Trophoblast cell (in vitro differentiated cells and primary cell): ENCODE measurements at regions not wholly inside any gene's neighbourhood (a gene's known extent, or its start where the extent isn't known, plus 50 kb on each side); places are given as distances from the start of the nearest gene placed in this dataset.

Experiments
- DNase-seq, 2 donors: peaks; one replicate each; pipeline ENCODE4 v3.0.0-alpha.2; 2016
- H2AFZ ChIP-seq: 2 replicates; pipeline ENCODE4 v1.6.1; 2013; ENCODE audit warnings: low read length, moderate library complexity, mild to moderate bottlenecking; ENCODE audit not compliant: insufficient read depth, poor library complexity
- H2AK5ac ChIP-seq: 2 replicates; pipeline ENCODE4 v1.6.1; 2013; ENCODE audit warnings: mild to moderate bottlenecking, low read length
- H2BK120ac ChIP-seq: 2 replicates; pipeline ENCODE4 v1.6.1; 2013; ENCODE audit warnings: low read length, mild to moderate bottlenecking, moderate library complexity; ENCODE audit not compliant: insufficient read depth, poor library complexity
- H2BK12ac ChIP-seq: 2 replicates; pipeline ENCODE4 v1.6.1; 2013; ENCODE audit warnings: mild to moderate bottlenecking, low read length, moderate library complexity
- H2BK5ac ChIP-seq: 2 replicates; pipeline ENCODE4 v1.6.1; 2013; ENCODE audit warnings: low read length, low read depth, moderate library complexity, mild to moderate bottlenecking; ENCODE audit not compliant: poor library complexity
- H3K14ac ChIP-seq: 2 replicates; pipeline ENCODE4 v1.6.1; 2013; ENCODE audit warnings: mild to moderate bottlenecking, low read length
- H3K18ac ChIP-seq: 2 replicates; pipeline ENCODE4 v1.6.1; 2013; ENCODE audit warnings: mild to moderate bottlenecking, low read length
- H3K23ac ChIP-seq: 2 replicates; pipeline ENCODE4 v1.6.1; 2013; ENCODE audit warnings: low read length
- H3K27ac ChIP-seq: 2 replicates; pipeline ENCODE4 v1.5.1; 2013; ENCODE audit warnings: low read depth, mild to moderate bottlenecking, inconsistent platforms, low read length, moderate library complexity
- H3K27me3 ChIP-seq: 2 replicates; pipeline ENCODE4 v1.6.1; 2013; ENCODE audit warnings: inconsistent platforms, mild to moderate bottlenecking, low read length, moderate library complexity; ENCODE audit not compliant: insufficient read depth
- H3K36me3 ChIP-seq, 2 experiments: 1 replicate in 1 of 2; 2 replicates in 1 of 2; pipeline ENCODE4 v1.6.1; 2013; ENCODE audit warnings: low read length in 2 of 2, mild to moderate bottlenecking in 2 of 2, moderate library complexity in 1 of 2; ENCODE audit not compliant: insufficient read depth in 2 of 2, control insufficient read depth in 1 of 2
- H3K4ac ChIP-seq: 2 replicates; pipeline ENCODE4 v1.6.1; 2013; ENCODE audit warnings: low read depth, mild to moderate bottlenecking, low read length, moderate library complexity
- H3K4me1 ChIP-seq, 2 experiments: 1 replicate in 1 of 2; 2 replicates in 1 of 2; pipeline ENCODE4 v1.6.1; 2013; ENCODE audit warnings: low read length in 2 of 2, mild to moderate bottlenecking in 2 of 2, moderate library complexity in 1 of 2; ENCODE audit not compliant: insufficient read depth in 2 of 2, control insufficient read depth in 1 of 2
- H3K4me2 ChIP-seq: 2 replicates; pipeline ENCODE4 v1.6.1; 2013; ENCODE audit warnings: inconsistent platforms, mild to moderate bottlenecking, low read length, moderate library complexity
- H3K4me3 ChIP-seq: 2 replicates; pipeline ENCODE4 v1.5.1; 2013; ENCODE audit warnings: mild to moderate bottlenecking, low read depth, low read length, inconsistent platforms
- H3K79me1 ChIP-seq: one replicate; pipeline ENCODE4 v1.6.1; 2013; ENCODE audit warnings: low read length
- H3K79me2 ChIP-seq: 2 replicates; pipeline ENCODE4 v1.6.1; 2013; ENCODE audit warnings: low read length, mild to moderate bottlenecking; ENCODE audit not compliant: control insufficient read depth, insufficient read depth, poor library complexity
- H3K9ac ChIP-seq: 2 replicates; pipeline ENCODE4 v1.6.1; 2013; ENCODE audit warnings: mild to moderate bottlenecking, low read length
- H3K9me3 ChIP-seq: 2 replicates; pipeline ENCODE4 v1.6.1; 2013; ENCODE audit warnings: low read depth, mild to moderate bottlenecking, control low read depth, inconsistent platforms, low read length; ENCODE audit not compliant: insufficient read depth
- H4K12ac ChIP-seq: 2 replicates; pipeline ENCODE4 v1.6.1; 2013; ENCODE audit warnings: low read depth, mild to moderate bottlenecking, low read length, moderate library complexity
- H4K8ac ChIP-seq: 2 replicates; pipeline ENCODE4 v1.6.1; 2013; ENCODE audit warnings: low read depth, mild to moderate bottlenecking, low read length, moderate library complexity
- H4K91ac ChIP-seq: one replicate; pipeline ENCODE4 v1.6.1; 2013; ENCODE audit warnings: low read depth, mild to moderate bottlenecking, low read length, moderate library complexity
- WGBS: extraction: QIAGEN DNeasy Blood & Tissue Kit; methylation state at CpG from one replicate; pipeline ENCODE4 v1.1.7; 2013; ENCODE audit warnings: missing lambda C conversion rate; ENCODE audit not compliant: insufficient read length, insufficient coverage; ENCODE audit errors: extremely low coverage; 5-methylcytosine and 5-hydroxymethylcytosine counted together

- Histone ChIP-seq H2BK120ac (no peak overlapping the region), H3K4me3 (no peak overlapping the region), H2BK5ac (no peak overlapping the region), H3K4ac (no peak overlapping the region), H4K12ac (no peak overlapping the region), H2BK12ac (no peak overlapping the region), H4K8ac (no peak overlapping the region), H3K4me1 (peaks cover 0 to 2% of the 10 kb centered on the region in 2 experiments), H3K23ac (no peak overlapping the region), H2AFZ (no peak overlapping the region), H3K36me3 (no peaks in the 10 kb centered on the region), H3K79me1 (no peaks in the 10 kb centered on the region), H3K14ac (no peak overlapping the region), H2AK5ac (no peak overlapping the region), H4K91ac (no peak overlapping the region), H3K9me3 (no peaks in the 10 kb centered on the region), H3K4me2 (no peak overlapping the region), H3K9ac (no peak overlapping the region), H3K18ac (no peak overlapping the region), H3K27ac (no peak overlapping the region), H3K27me3 (no peaks in the 10 kb centered on the region), H3K79me2 (no peaks in the 10 kb centered on the region)
- no CpG with 5 or more reads among the region's 8 CpGs for WGBS
- DNase-seq: no peak
These were observed 336.5 kb upstream of the ADGRL2 start for GRCh38 chr1:81463936-81464837.

DNA sequence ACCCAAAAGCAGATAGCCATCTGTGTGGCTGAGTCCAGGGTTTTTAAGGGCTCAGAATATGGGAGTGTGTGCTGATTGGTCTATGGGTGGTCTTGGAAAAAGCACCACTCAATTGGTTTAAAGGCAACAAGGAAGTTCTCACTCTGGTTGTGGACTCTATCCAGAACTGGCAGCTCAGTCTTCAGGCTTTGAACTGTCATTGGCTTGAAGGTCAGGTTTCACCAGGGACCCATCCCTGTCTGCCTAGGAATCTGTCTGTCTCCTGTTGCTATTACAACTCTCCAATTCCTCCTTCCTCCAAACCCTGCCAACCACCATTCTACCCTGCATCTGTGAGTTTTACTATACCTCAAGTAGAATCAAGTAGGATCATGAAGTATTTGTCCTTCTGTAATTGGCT is 341.7 kb upstream of the ADGRL2 start:
- no peak for DNase-seq
- Histone ChIP-seq H3K9ac (no peak overlapping the region), H3K36me3 (no peaks in the 10 kb centered on the region), H3K4me3 (no peak overlapping the region), H3K79me1 (no peaks in the 10 kb centered on the region), H2BK12ac (no peak overlapping the region), H2AK5ac (no peak overlapping the region), H3K9me3 (no peaks in the 10 kb centered on the region), H3K23ac (no peak overlapping the region), H4K12ac (no peak overlapping the region), H3K4ac (no peak overlapping the region), H4K91ac (no peak overlapping the region), H3K4me2 (no peak overlapping the region), H3K18ac (no peak overlapping the region), H3K27me3 (no peaks in the 10 kb centered on the region), H3K27ac (no peak overlapping the region), H3K14ac (no peak overlapping the region), H3K79me2 (no peaks in the 10 kb centered on the region), H2AFZ (peak overlapping the region; percentile 33), H2BK120ac (no peak overlapping the region), H4K8ac (peak overlapping the region; percentile 5), H2BK5ac (no peak overlapping the region), H3K4me1 (peaks cover 0 to under 1% of the 10 kb centered on the region in 2 experiments)

DNA sequence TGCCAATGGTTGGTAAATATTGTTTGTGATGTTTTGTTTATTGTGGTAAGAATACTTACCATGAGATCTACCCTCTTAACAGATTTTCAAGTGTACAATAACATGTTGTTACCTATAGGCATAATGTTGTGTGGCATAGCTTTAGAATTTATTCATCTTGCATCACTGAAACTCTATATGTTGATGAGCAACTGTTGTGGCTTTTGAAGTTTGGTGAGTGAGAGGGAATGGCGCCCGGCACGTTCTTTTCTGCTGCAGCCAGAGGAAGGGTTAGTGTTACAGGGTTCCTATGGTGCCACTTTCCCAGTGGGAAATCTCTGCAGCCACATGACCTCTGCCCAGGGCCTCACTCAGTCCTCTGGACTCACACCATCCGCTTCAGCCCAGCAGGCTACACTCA is 342.5 kb upstream of the ADGRL2 start:
- Histone ChIP-seq H2AFZ (no peak overlapping the region), H2BK12ac (no peak overlapping the region), H3K36me3 (no peaks in the 10 kb centered on the region), H3K27me3 (no peaks in the 10 kb centered on the region), H4K12ac (no peak overlapping the region), H3K9ac (no peak overlapping the region), H3K9me3 (no peaks in the 10 kb centered on the region), H3K4me3 (no peak overlapping the region), H2BK5ac (no peak overlapping the region), H3K4me1 (no peaks in the 10 kb centered on the region), H4K8ac (no peak overlapping the region), H3K4ac (no peak overlapping the region), H2BK120ac (no peak overlapping the region), H3K18ac (no peak overlapping the region), H3K4me2 (no peak overlapping the region), H3K79me1 (no peaks in the 10 kb centered on the region), H3K79me2 (no peaks in the 10 kb centered on the region), H4K91ac (no peak overlapping the region), H3K27ac (no peak overlapping the region), H2AK5ac (no peak overlapping the region), H3K14ac (no peak overlapping the region), H3K23ac (no peak overlapping the region)
- no CpG with 5 or more reads among the region's 4 CpGs for WGBS
- DNase-seq: no peak

- Histone ChIP-seq H3K4me1 (no peaks in the 10 kb centered on the region), H3K36me3 (no peaks in the 10 kb centered on the region), H2AFZ (no peak overlapping the region), H4K12ac (no peak overlapping the region), H3K4me3 (no peak overlapping the region), H2BK5ac (no peak overlapping the region), H3K79me2 (no peaks in the 10 kb centered on the region), H3K79me1 (no peaks in the 10 kb centered on the region), H3K4me2 (no peak overlapping the region), H2AK5ac (no peak overlapping the region), H3K23ac (no peak overlapping the region), H2BK120ac (no peak overlapping the region), H3K9me3 (no peaks in the 10 kb centered on the region), H4K91ac (no peak overlapping the region), H2BK12ac (no peak overlapping the region), H3K4ac (no peak overlapping the region), H3K27me3 (no peaks in the 10 kb centered on the region), H3K27ac (no peak overlapping the region), H3K18ac (no peak overlapping the region), H4K8ac (no peak overlapping the region), H3K14ac (no peak overlapping the region), H3K9ac (no peak overlapping the region)
- WGBS: no CpG with 5 or more reads among the region's 4 CpGs
- no peak for DNase-seq
These were observed 345.3 kb upstream of the ADGRL2 start for GRCh38 chr1:81455481-81455880.
